TTC549 (cell line): ENCODE measurements at regions not wholly inside any gene's neighbourhood (a gene's known extent, or its start where the extent isn't known, plus 50 kb on each side); places are given as distances from the start of the nearest gene placed in this dataset.

Experiments used
- FAIRE-seq: peaks from 2 replicates; lab custom pipeline; 2012; peaks lifted over from hg19 to GRCh38; lab: Jason Lieb, UNC

- FAIRE-seq, result no peak
Measured at GRCh38 chr11:98564881-98565280, 455.9 kb upstream of the CNTN5 start.

GRCh38 chr11:98565311-98565710 lies 455.4 kb upstream of the CNTN5 start:
- no peak for FAIRE-seq

- FAIRE-seq, result no peak
Measured at GRCh38 chr11:98566978-98567377, 453.8 kb upstream of the CNTN5 start.

GRCh38 chr11:98568013-98568412 lies 452.7 kb upstream of the CNTN5 start:
- FAIRE-seq, result no peak

- FAIRE-seq, result no peak
Measured at GRCh38 chr11:98572941-98573340, 447.8 kb upstream of the CNTN5 start.

GRCh38 chr11:98587884-98588283 lies 432.9 kb upstream of the CNTN5 start:
- no peak for FAIRE-seq

- FAIRE-seq, result no peak
Measured at GRCh38 chr11:98589967-98590366, 430.8 kb upstream of the CNTN5 start.

GRCh38 chr11:98600103-98600502 lies 420.6 kb upstream of the CNTN5 start:
- no peak for FAIRE-seq

- no peak for FAIRE-seq
Measured at GRCh38 chr11:98600786-98601773, 419.7 kb upstream of the CNTN5 start.

GRCh38 chr11:98616098-98616655 lies 404.6 kb upstream of the CNTN5 start:
- no peak for FAIRE-seq

- no peak for FAIRE-seq
Measured at GRCh38 chr11:98621767-98622166, 399.0 kb upstream of the CNTN5 start.

GRCh38 chr11:98625526-98625925 lies 395.2 kb upstream of the CNTN5 start:
- FAIRE-seq, result no peak

GRCh38 chr11:98630736-98631135 lies 390.0 kb upstream of the CNTN5 start:
- no peak for FAIRE-seq

- no peak for FAIRE-seq
Measured at GRCh38 chr11:98657711-98658110, 363.0 kb upstream of the CNTN5 start.

GRCh38 chr11:98659431-98659830 lies 361.3 kb upstream of the CNTN5 start:
- FAIRE-seq, result no peak

- no peak for FAIRE-seq
Measured at GRCh38 chr11:98674390-98674789, 346.4 kb upstream of the CNTN5 start.

GRCh38 chr11:98679673-98680072 lies 341.1 kb upstream of the CNTN5 start:
- no peak for FAIRE-seq

- FAIRE-seq, result no peak
Measured at GRCh38 chr11:98701541-98701940, 319.2 kb upstream of the CNTN5 start.

- no peak for FAIRE-seq
Measured at GRCh38 chr11:98703779-98704556, 316.8 kb upstream of the CNTN5 start.

GRCh38 chr11:98710026-98710425 lies 310.7 kb upstream of the CNTN5 start:
- FAIRE-seq, result no peak

- no peak for FAIRE-seq
Measured at GRCh38 chr11:98710986-98711385, 309.8 kb upstream of the CNTN5 start.

GRCh38 chr11:98720951-98721350 lies 299.8 kb upstream of the CNTN5 start:
- no peak for FAIRE-seq

GRCh38 chr11:98725471-98725870 lies 295.3 kb upstream of the CNTN5 start:
- FAIRE-seq, result no peak
